Islet precursor cell (in vitro differentiated cells): ENCODE measurements at regions not wholly inside any gene's neighbourhood (a gene's known extent, or its start where the extent isn't known, plus 50 kb on each side); places are given as distances from the start of the nearest gene placed in this dataset.
A peak's percentile ranks its signal among the peaks of the same experiment; 100 is the strongest.
"Not testable (repeated sequence)": the region's sequence is repeated elsewhere in the genome, so short reads cannot be mapped to it uniquely, and the experiment has no call there.

Experiments used
- DNase-seq: peaks from one replicate; pipeline ENCODE4 v3.0.0-alpha.2; 2018

- no peak for DNase-seq
Observed at GRCh38 chr10:9075420-9075819, 1020.9 kb downstream of the GATA3 start.

- DNase-seq, result no peak
Observed at GRCh38 chr10:9076066-9076465, 1021.6 kb downstream of the GATA3 start.

GRCh38 chr10:9081253-9081652 is 1026.8 kb downstream of the GATA3 start:
- DNase-seq, result peak; percentile 61

- no peak for DNase-seq
Observed at GRCh38 chr10:9081961-9082360, 1027.5 kb downstream of the GATA3 start.

- no peak for DNase-seq
Observed at GRCh38 chr10:9091530-9092093, 1037.1 kb downstream of the GATA3 start.

- no peak for DNase-seq
Observed at GRCh38 chr10:9096288-9096687, 1041.8 kb downstream of the GATA3 start.

GRCh38 chr10:9097206-9097990 is 1042.9 kb downstream of the GATA3 start:
- no peak for DNase-seq

- DNase-seq, result no peak
Observed at GRCh38 chr10:9097991-9098306, 1043.5 kb downstream of the GATA3 start.

- DNase-seq, result no peak
Observed at GRCh38 chr10:9102026-9102425, 1047.5 kb downstream of the GATA3 start.

- no peak for DNase-seq
Observed at GRCh38 chr10:9103301-9103700, 1048.8 kb downstream of the GATA3 start.

GRCh38 chr10:9111976-9112375 is 1057.5 kb downstream of the GATA3 start:
- DNase-seq, result no peak

GRCh38 chr10:9126728-9127127 is 1072.2 kb downstream of the GATA3 start:
- no peak for DNase-seq

GRCh38 chr10:9137368-9137767 is 1082.9 kb downstream of the GATA3 start:
- peak; percentile 55 for DNase-seq

GRCh38 chr10:9138829-9139228 is 1084.3 kb downstream of the GATA3 start:
- not testable (repeated sequence) for DNase-seq

GRCh38 chr10:9140373-9140772 is 1085.9 kb downstream of the GATA3 start:
- DNase-seq, result no peak

- DNase-seq, result no peak
Observed at GRCh38 chr10:9147475-9147874, 1093.0 kb downstream of the GATA3 start.

GRCh38 chr10:9149134-9149533 is 1094.6 kb downstream of the GATA3 start:
- DNase-seq, result no peak

- not testable (repeated sequence) for DNase-seq
Observed at GRCh38 chr10:9153057-9153456, 1098.6 kb downstream of the GATA3 start.

- no peak for DNase-seq
Observed at GRCh38 chr10:9157656-9158055, 1103.2 kb downstream of the GATA3 start.

- DNase-seq, result no peak
Observed at GRCh38 chr10:9158675-9159074, 1104.2 kb downstream of the GATA3 start.

- no peak for DNase-seq
Observed at GRCh38 chr10:9160275-9160674, 1105.8 kb downstream of the GATA3 start.

GRCh38 chr10:9163699-9164098 is 1109.2 kb downstream of the GATA3 start:
- no peak for DNase-seq

- no peak for DNase-seq
Observed at GRCh38 chr10:9166770-9167169, 1112.3 kb downstream of the GATA3 start.

- no peak for DNase-seq
Observed at GRCh38 chr10:9172276-9172675, 1117.8 kb downstream of the GATA3 start.

- no peak for DNase-seq
Observed at GRCh38 chr10:9175200-9175599, 1120.7 kb downstream of the GATA3 start.
